GM12873 (cell line): ENCODE measurements at regions not wholly inside any gene's neighbourhood (a gene's known extent, or its start where the extent isn't known, plus 50 kb on each side); places are given as distances from the start of the nearest gene placed in this dataset.

Experiments used
- TF ChIP-seq, protein P1 (sequence below): IDR thresholded peaks from 2 replicates; pipeline ENCODE4 v1.5.1; 2012; ENCODE audit warnings: low read depth, mild to moderate bottlenecking, moderate library complexity, low read length, control low read depth; ENCODE audit not compliant: insufficient read depth; ENCODE audit errors: missing control alignments

DNA sequence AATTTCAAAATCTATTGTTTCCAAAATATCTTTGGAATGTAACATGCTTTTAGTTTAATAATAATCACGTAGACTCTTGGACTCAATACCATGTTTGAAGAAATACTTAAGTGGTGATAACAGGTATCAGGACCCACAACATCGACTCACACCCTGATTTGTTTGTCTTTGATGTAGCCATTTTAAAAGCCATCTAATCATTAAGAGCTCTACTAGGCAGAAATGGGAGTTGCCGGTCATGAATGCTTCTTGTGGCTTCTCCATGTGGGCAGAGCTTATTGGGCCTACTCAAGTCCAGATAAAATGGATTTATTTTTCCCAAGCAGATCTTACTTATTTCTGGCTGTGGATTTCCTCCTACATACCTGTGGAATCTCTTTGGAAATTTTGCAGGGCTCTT is 261.6 kb upstream of the NR2F2 start:
- TF ChIP-seq, protein P1, sequence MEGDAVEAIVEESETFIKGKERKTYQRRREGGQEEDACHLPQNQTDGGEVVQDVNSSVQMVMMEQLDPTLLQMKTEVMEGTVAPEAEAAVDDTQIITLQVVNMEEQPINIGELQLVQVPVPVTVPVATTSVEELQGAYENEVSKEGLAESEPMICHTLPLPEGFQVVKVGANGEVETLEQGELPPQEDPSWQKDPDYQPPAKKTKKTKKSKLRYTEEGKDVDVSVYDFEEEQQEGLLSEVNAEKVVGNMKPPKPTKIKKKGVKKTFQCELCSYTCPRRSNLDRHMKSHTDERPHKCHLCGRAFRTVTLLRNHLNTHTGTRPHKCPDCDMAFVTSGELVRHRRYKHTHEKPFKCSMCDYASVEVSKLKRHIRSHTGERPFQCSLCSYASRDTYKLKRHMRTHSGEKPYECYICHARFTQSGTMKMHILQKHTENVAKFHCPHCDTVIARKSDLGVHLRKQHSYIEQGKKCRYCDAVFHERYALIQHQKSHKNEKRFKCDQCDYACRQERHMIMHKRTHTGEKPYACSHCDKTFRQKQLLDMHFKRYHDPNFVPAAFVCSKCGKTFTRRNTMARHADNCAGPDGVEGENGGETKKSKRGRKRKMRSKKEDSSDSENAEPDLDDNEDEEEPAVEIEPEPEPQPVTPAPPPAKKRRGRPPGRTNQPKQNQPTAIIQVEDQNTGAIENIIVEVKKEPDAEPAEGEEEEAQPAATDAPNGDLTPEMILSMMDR = no peak

DNA sequence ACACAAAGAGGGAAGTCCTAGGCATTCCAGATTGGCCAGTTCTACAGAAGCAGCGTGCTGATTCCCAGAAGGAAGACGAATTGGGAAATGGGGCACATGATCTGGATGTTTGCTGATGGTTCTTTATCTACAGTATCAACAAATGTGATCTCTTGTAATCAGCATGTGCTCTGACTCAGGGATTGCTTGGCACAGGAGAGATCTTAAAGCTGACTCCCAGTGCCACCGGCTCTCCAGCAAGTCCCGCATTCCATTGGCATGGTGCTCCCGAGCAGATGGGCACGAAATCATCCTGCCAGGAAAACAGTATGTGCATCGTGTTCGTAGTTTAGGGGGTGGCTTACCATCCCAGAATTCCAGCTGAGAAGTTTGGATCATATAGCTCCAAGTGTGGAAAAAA is 259.9 kb upstream of the NR2F2 start:
- TF ChIP-seq, protein P1 = no peak

DNA sequence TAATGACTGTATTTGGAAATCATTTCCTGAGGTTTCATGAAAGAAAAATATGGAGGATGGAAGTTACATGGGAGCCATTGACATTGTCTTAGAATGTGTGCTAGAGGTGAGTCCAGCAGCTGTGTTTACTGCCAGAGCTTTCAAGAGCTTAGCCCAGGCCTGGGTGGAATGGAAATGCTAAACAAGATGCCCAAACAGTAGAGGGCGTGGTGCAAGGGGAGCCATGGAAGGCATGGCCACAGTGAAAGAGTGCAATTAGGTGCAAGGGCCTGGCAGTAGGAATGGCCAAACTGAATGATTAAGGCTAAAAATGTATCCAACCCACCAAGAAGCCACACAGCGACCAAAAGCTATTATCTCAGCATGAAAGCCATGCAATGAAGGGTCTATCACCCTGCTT is 257.7 kb upstream of the NR2F2 start:
- TF ChIP-seq, protein P1 = no peak

DNA sequence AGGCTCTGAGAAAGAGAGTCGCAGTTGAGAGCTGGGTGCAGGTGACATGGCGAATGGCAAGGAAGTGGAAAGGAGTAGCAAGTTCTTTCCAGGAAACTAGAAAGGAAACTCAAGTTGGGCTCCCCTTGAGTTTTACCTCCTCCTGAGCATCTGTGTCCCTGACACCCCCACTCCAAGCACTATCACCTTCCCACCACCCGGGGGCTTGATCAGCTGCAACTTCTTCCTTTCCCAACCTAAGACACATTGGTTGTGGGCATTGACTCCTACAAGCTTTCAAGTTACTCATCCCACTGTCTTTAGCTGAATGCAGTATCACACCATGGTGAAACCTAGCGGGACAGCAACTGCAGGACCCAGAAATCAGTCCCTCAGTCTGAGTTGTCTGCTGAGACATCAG is 256.6 kb upstream of the NR2F2 start:
- TF ChIP-seq, protein P1 = no peak

DNA sequence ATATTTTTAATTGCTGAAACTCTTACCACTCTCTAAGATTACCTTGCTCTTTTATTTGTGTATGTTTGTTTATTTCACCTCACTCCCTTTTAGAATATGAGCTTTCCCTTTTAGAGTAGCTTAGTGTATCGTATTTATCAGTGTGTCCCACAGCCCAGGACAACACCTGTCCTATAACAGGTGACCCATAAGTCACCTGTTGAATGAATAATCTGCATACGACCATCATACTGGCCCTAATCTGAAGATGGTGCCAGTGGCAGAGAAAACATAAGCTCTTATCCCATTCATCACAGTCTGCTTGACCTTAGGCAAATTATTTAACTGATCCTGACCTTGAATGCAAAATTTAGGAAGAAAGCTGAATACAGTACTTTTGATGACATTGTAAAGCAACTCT is 254.6 kb upstream of the NR2F2 start:
- TF ChIP-seq, protein P1 = no peak

DNA sequence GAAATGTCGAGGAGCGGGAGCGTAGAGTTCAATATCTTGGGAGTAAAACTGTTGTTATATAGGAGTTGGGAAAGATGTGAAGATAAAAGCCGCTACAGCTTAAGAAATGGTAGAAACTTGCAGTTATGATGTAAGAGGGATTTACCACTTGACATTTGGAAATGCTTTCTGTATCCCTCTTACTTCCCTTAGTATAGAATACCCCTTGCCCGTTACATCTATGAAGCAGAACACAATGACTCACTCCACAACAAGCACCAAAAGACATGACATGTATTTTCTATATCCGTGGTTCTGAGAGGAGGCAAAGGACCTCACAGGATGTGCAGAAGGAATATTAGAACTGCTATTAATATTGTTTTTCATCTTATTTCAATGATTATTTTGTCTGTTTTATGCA is 254.2 kb upstream of the NR2F2 start:
- TF ChIP-seq, protein P1 = no peak

DNA sequence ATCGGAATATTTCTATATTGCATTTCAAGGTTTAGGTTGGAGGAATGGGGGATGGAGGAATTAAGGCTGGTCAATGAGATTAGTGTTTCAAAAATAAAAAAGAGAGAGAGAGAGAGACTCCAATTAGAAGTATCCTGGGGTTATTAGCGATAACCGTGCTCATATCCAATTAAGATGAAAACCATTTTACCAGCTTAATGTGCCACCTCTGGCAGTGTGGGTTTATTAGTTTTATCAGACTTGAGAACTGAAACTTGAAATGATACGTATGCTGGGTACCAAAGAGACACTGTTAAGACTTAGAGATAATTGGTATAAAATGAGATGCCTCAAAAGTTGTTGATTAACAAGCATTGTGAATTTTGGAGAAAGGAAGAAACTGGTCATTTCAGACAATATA is 251.5 kb upstream of the NR2F2 start:
- TF ChIP-seq, protein P1 = no peak

DNA sequence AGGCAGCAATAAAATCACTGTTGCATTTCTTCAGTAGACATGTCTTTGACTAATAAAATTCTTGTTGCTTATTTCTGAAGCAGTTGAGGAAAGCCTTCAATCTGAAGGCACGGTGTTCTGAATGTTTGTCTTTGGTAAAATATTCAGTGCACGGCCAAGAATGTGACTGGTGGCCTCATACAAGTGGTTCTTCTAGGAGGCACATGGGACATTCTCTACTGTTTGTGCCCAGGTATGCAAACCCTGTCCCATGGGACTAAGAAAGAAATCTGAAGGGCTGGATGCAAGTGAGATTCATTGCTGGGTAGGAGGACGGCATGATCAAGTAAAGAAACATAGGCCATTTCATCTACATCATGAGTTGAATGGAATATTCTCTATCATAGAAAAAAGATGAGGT is 250.6 kb upstream of the NR2F2 start:
- TF ChIP-seq, protein P1 = no peak
